H1 (cell line): ENCODE measurements at regions not wholly inside any gene's neighbourhood (a gene's known extent, or its start where the extent isn't known, plus 50 kb on each side); places are given as distances from the start of the nearest gene placed in this dataset.

Experiments
- ATF3 ChIP-seq: IDR thresholded peaks from 2 replicates; pipeline ENCODE4 v1.6.1; 2011; ENCODE audit warnings: low read depth, mild to moderate bottlenecking, low read length; ENCODE audit not compliant: insufficient read depth

DNA sequence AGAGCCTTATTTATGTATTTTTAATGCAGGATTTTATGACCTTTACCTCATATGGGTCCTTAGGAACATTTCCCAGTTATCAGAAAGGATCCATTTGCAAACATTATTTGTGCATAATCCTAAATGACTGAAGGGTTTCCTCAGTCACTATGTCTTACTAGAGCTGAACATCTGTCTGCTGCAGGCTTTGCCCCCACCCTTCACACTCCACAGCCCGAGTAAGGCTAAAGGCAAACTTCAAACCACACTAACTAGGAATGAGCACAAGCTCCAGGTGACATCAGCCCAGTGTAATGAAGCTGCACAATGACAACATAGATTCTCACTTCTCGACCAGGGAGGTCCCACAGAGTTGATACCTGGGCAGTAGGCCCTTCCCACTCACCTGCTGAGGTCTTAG lies 491.3 kb upstream of the MKI67 start (continued):
- TF ChIP-seq ATF3: no peak
